Liver (tissue), 7 donors: ENCODE measurements at regions not wholly inside any gene's neighbourhood (a gene's known extent, or its start where the extent isn't known, plus 50 kb on each side); places are given as distances from the start of the nearest gene placed in this dataset.

Experiments
- DNase-seq: peaks from one replicate; pipeline ENCODE4 v3.0.0-alpha.2; 2017; ENCODE audit warnings: low spot score
- H3K27ac ChIP-seq, 2 donors: one replicate each; pipeline ENCODE4 v1.7.0; 2013; ENCODE audit warnings: inconsistent platforms in 2 of 2, low read length in 2 of 2, control low read depth in 1 of 2, low read depth in 1 of 2, mild to moderate bottlenecking in 1 of 2
- H3K27me3 ChIP-seq, 4 donors: one replicate each; pipeline versions ENCODE4 v1.6.1 to v1.7.0; 2013; ENCODE audit warnings: low read length in 3 of 4, inconsistent platforms in 1 of 4, mild to moderate bottlenecking in 1 of 4, moderate library complexity in 1 of 4; ENCODE audit not compliant: control insufficient read depth in 4 of 4, insufficient read depth in 4 of 4
- H3K36me3 ChIP-seq, 4 donors: one replicate each; pipeline versions ENCODE4 v1.6.1 to v1.7.0; 2013; ENCODE audit warnings: low read length in 3 of 4, mild to moderate bottlenecking in 3 of 4, low read depth in 1 of 4, moderate library complexity in 1 of 4; ENCODE audit not compliant: control insufficient read depth in 4 of 4, insufficient read depth in 3 of 4
- H3K4me1 ChIP-seq, 4 donors: one replicate each; pipeline versions ENCODE4 v1.6.1 to v1.7.0; 2013; ENCODE audit warnings: low read length in 3 of 4, mild to moderate bottlenecking in 3 of 4, moderate library complexity in 1 of 4; ENCODE audit not compliant: control insufficient read depth in 4 of 4, insufficient read depth in 4 of 4
- H3K4me3 ChIP-seq, 3 donors: one replicate each; pipeline versions ENCODE4 v1.6.1 to v1.7.0; 2013; ENCODE audit warnings: low read length in 3 of 3, control low read depth in 1 of 3, low read depth in 1 of 3, mild to moderate bottlenecking in 1 of 3
- H3K9ac ChIP-seq, 2 donors: one replicate each; pipeline ENCODE4 v1.7.0; 2013; ENCODE audit warnings: low read length in 2 of 2, mild to moderate bottlenecking in 2 of 2, moderate library complexity in 2 of 2, control low read depth in 1 of 2, low read depth in 1 of 2
- H3K9me3 ChIP-seq, 4 donors: one replicate each; pipeline versions ENCODE4 v1.6.1 to v1.7.0; 2013; ENCODE audit warnings: low read length in 3 of 4; ENCODE audit not compliant: control insufficient read depth in 4 of 4
- ATF3 ChIP-seq: IDR thresholded peaks from 2 replicates; pipeline ENCODE4 v1.6.1; 2016; ENCODE audit warnings: antibody characterized with exemption
- EGR1 ChIP-seq, 2 donors: IDR thresholded peaks; 2 replicates each; pipeline ENCODE4 v1.6.1; 2016 to 2018; ENCODE audit warnings: antibody characterized with exemption in 2 of 2, low read depth in 2 of 2
- FOXA1 ChIP-seq: IDR thresholded peaks from 2 replicates; pipeline ENCODE4 v1.6.1; 2016; ENCODE audit warnings: antibody characterized with exemption
- FOXA2 ChIP-seq: IDR thresholded peaks from 2 replicates; pipeline ENCODE4 v1.6.1; 2016; ENCODE audit warnings: antibody characterized with exemption
- GABPA ChIP-seq, 2 donors: IDR thresholded peaks in 1 of 2; conservative IDR thresholded peaks in 1 of 2; 2 replicates each; pipeline ENCODE4 v1.6.1; 2016; ENCODE audit warnings: antibody characterized with exemption in 2 of 2, mild to moderate bottlenecking in 1 of 2, moderate library complexity in 1 of 2
- HNF4G ChIP-seq: IDR thresholded peaks from 2 replicates; pipeline ENCODE4 v1.6.1; 2016; ENCODE audit warnings: antibody characterized with exemption
- JUND ChIP-seq, 2 donors: IDR thresholded peaks; 2 replicates each; pipeline ENCODE4 v1.6.1; 2016; ENCODE audit warnings: antibody characterized with exemption in 2 of 2
- MAX ChIP-seq: IDR thresholded peaks from 2 replicates; pipeline ENCODE4 v1.6.1; 2016; ENCODE audit warnings: antibody characterized with exemption
- NR2F2 ChIP-seq: IDR thresholded peaks from 2 replicates; pipeline ENCODE4 v1.6.1; 2016; ENCODE audit warnings: antibody characterized with exemption
- RXRA ChIP-seq, 2 donors: IDR thresholded peaks; 2 replicates each; pipeline ENCODE4 v1.6.1; 2017 to 2018; ENCODE audit warnings: antibody characterized with exemption in 2 of 2, mild to moderate bottlenecking in 1 of 2
- SP1 ChIP-seq: IDR thresholded peaks from 2 replicates; pipeline ENCODE4 v1.6.1; 2018; ENCODE audit warnings: antibody characterized with exemption, mild to moderate bottlenecking
- TAF1 ChIP-seq: conservative IDR thresholded peaks from 2 replicates; pipeline ENCODE4 v1.6.1; 2016; ENCODE audit warnings: antibody characterized with exemption, mild to moderate bottlenecking
- YY1 ChIP-seq: IDR thresholded peaks from 2 replicates; pipeline ENCODE4 v1.6.1; 2016; ENCODE audit warnings: antibody characterized with exemption, mild to moderate bottlenecking
- ZBTB33 ChIP-seq: IDR thresholded peaks from 2 replicates; pipeline ENCODE4 v1.6.1; 2016; ENCODE audit warnings: antibody characterized with exemption
- WGBS: extraction: QIAGEN DNeasy Blood & Tissue Kit; methylation state at CpG from one replicate; pipeline ENCODE4 v1.1.7; 2013; 5-methylcytosine and 5-hydroxymethylcytosine counted together
- TF ChIP-seq, protein P1 (sequence below): IDR thresholded peaks from 2 replicates; pipeline ENCODE4 v1.6.1; 2016; ENCODE audit warnings: antibody characterized with exemption, mild to moderate bottlenecking
- donor health status: healthy.
- donor health status: healthy.
- donor health status: healthy.
- donor health status: healthy.

DNA sequence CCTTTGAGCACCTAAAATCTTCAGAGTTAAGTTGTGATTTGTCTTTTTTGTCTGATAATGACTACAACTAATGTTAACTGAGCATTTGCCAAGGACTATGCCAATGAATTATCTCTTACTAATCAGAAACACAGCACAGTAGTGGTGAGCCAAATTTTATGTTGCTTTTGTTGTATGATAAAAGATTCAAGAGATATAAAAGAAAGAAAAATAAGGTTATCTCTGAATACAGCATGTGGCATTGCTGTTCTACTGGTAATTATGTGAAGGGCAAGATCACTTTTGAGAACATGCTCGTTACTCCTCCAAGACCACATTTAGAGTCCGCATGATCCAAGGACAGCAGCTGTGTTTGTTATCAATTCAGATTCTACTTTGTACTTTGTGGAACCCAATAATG, 133.4 kb upstream of the MYLIP start (continued):
- TF ChIP-seq, protein P1, sequence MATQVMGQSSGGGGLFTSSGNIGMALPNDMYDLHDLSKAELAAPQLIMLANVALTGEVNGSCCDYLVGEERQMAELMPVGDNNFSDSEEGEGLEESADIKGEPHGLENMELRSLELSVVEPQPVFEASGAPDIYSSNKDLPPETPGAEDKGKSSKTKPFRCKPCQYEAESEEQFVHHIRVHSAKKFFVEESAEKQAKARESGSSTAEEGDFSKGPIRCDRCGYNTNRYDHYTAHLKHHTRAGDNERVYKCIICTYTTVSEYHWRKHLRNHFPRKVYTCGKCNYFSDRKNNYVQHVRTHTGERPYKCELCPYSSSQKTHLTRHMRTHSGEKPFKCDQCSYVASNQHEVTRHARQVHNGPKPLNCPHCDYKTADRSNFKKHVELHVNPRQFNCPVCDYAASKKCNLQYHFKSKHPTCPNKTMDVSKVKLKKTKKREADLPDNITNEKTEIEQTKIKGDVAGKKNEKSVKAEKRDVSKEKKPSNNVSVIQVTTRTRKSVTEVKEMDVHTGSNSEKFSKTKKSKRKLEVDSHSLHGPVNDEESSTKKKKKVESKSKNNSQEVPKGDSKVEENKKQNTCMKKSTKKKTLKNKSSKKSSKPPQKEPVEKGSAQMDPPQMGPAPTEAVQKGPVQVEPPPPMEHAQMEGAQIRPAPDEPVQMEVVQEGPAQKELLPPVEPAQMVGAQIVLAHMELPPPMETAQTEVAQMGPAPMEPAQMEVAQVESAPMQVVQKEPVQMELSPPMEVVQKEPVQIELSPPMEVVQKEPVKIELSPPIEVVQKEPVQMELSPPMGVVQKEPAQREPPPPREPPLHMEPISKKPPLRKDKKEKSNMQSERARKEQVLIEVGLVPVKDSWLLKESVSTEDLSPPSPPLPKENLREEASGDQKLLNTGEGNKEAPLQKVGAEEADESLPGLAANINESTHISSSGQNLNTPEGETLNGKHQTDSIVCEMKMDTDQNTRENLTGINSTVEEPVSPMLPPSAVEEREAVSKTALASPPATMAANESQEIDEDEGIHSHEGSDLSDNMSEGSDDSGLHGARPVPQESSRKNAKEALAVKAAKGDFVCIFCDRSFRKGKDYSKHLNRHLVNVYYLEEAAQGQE = no peak
- TF ChIP-seq HNF4G (no peak), ZBTB33 (no peak), TAF1 (no peak), SP1 (no peak)

GRCh38 chr6:15994814-15995459, 133.9 kb upstream of the MYLIP start:
- Histone ChIP-seq H3K9me3 (no peaks in the 10 kb centered on the region), H3K4me3 (no peak overlapping the region), H3K36me3 (no peaks in the 10 kb centered on the region), H3K27me3 (no peaks in the 10 kb centered on the region), H3K27ac (no peak overlapping the region), H3K4me1 (no peaks in the 10 kb centered on the region), H3K9ac (no peak overlapping the region)
- no peak for TF ChIP-seq ZBTB33
- peak; percentile 45 for TF ChIP-seq NR2F2
- no peak for TF ChIP-seq HNF4G
- WGBS = 64% methylated on average over 8 of the region's 8 CpGs
- no peak for DNase-seq

DNA sequence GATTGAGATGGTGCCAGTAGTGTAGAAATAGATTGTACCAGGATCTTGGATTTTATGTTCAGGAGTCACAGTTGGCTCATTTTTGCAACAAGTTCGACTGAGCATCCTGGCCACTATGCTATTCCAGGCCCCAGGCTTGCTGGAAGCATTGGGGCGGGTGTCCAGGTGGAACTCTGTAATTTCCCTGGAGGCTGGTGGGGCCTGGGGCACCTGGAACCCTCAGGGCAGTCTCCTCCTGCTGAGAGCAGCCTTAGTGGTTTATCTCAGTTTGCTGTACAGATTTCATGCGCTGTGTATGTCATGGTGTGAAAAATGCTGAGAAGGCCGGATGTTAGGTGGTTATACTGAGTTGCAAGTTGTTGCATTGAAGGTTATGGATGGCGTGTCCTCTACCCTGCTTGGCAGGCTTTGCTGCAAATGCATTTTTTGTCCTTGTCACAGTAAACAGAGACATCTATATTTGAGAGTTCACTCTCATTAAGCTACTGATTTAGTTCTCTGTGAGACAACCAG, 135.1 kb upstream of the MYLIP start:
- H3K4me3 ChIP-seq = no peak overlapping the region
- H3K9me3 ChIP-seq = no peaks in the 10 kb centered on the region
- no peak overlapping the region for H3K9ac ChIP-seq
- DNase-seq = no peak
- no peaks in the 10 kb centered on the region for H3K36me3 ChIP-seq
- no peaks in the 10 kb centered on the region for H3K4me1 ChIP-seq
- 96% methylated on average over 5 of the region's 5 CpGs for WGBS
- no peak overlapping the region for H3K27ac ChIP-seq
- H3K27me3 ChIP-seq = no peaks in the 10 kb centered on the region
- no peak for TF ChIP-seq HNF4G
- TF ChIP-seq, protein P1 = no peak
- no peak for TF ChIP-seq YY1
- TF ChIP-seq GABPA (IDR thresholded peaks at IDR 0.05 in 1 of 2, conservative IDR thresholded peaks at IDR 0.05 in 1 of 2) = no peak
- TF ChIP-seq NR2F2 = no peak
- no peak for TF ChIP-seq FOXA2
- no peak for TF ChIP-seq EGR1 (IDR thresholded peaks at IDR 0.05; ENCODE audit: low read depth in 2 of 2)
- TF ChIP-seq FOXA1 = no peak
- TF ChIP-seq SP1 = no peak
- no peak for TF ChIP-seq ATF3
- no peak for TF ChIP-seq JUND (IDR thresholded peaks at IDR 0.05)
- no peak for TF ChIP-seq TAF1
- TF ChIP-seq MAX = no peak
- TF ChIP-seq RXRA (IDR thresholded peaks at IDR 0.05) = no peak
